ENCODE measurements at regions not wholly inside any gene's neighbourhood (a gene's known extent, or its start where the extent isn't known, plus 50 kb on each side); places are given as distances from the start of the nearest gene placed in this dataset.

- no peak overlapping the region for H3K4me3 ChIP-seq (ENCODE audit: low read length)
- no peak for DNase-seq (ENCODE audit: low read depth)
- no peak for TF ChIP-seq CTCF (IDR thresholded peaks at IDR 0.05; ENCODE audit: insufficient read depth, low read depth, low read length, missing control alignments)
Observed at GRCh38 chr22:47417699-47418098, 655.2 kb downstream of the TBC1D22A start.

GRCh38 chr22:47411006-47411405 lies 648.6 kb downstream of the TBC1D22A start:
- no peak overlapping the region for H3K4me3 ChIP-seq (ENCODE audit: low read length)
- DNase-seq (ENCODE audit: low read depth), result no peak
- TF ChIP-seq CTCF (IDR thresholded peaks at IDR 0.05; ENCODE audit: insufficient read depth, low read depth, low read length, missing control alignments), result no peak

GRCh38 chr22:47409539-47410275 lies 647.3 kb downstream of the TBC1D22A start:
- DNase-seq (ENCODE audit: low read depth), result no peak
- H3K4me3 ChIP-seq (ENCODE audit: low read length), result no peak overlapping the region
- TF ChIP-seq CTCF (IDR thresholded peaks at IDR 0.05; ENCODE audit: insufficient read depth, low read depth, low read length, missing control alignments), result no peak

GRCh38 chr22:47408409-47408808 lies 646.0 kb downstream of the TBC1D22A start:
- H3K4me3 ChIP-seq (ENCODE audit: low read length), result no peak overlapping the region
- no peak for TF ChIP-seq CTCF (IDR thresholded peaks at IDR 0.05; ENCODE audit: insufficient read depth, low read depth, low read length, missing control alignments)
- DNase-seq (ENCODE audit: low read depth), result no peak

GRCh38 chr22:47407461-47408025 lies 645.1 kb downstream of the TBC1D22A start:
- no peak overlapping the region for H3K4me3 ChIP-seq (ENCODE audit: low read length)
- TF ChIP-seq CTCF (IDR thresholded peaks at IDR 0.05; ENCODE audit: insufficient read depth, low read depth, low read length, missing control alignments), result no peak
- DNase-seq (ENCODE audit: low read depth), result no peak

- no peak for TF ChIP-seq CTCF (IDR thresholded peaks at IDR 0.05; ENCODE audit: insufficient read depth, low read depth, low read length, missing control alignments)
- no peak overlapping the region for H3K4me3 ChIP-seq (ENCODE audit: low read length)
- DNase-seq (ENCODE audit: low read depth), result no peak
Observed at GRCh38 chr22:47406896-47407295, 644.4 kb downstream of the TBC1D22A start.

Data from epithelial cell of esophagus (primary cell).